Iris pigment epithelial cell (primary cell): ENCODE measurements at regions not wholly inside any gene's neighbourhood (a gene's known extent, or its start where the extent isn't known, plus 50 kb on each side); places are given as distances from the start of the nearest gene placed in this dataset.

Experiments
- DNase-seq: peaks from one replicate; pipeline ENCODE4 v3.0.0-alpha.2; 2011; ENCODE audit warnings: low read depth

DNA sequence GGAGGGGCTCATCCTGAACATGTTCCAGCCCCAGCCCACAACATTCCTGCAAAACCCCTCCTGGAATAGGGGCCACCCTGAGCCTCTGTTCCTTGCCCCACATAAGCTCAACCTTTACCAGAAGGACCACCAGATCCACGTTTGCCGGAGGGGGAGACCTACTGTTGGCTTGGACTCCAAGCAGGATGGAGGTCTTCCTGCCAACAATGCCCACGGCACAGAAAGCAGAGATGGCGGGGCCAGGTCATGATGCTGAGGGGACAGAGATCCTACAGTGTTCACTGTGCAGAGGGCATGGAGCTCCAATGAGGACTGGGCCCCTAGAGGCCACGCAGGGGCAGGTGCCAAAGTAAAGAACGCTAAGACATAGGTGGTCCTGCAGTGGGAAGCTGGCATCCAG, 98.5 kb upstream of the RAB6C start:
- DNase-seq = no peak

DNA sequence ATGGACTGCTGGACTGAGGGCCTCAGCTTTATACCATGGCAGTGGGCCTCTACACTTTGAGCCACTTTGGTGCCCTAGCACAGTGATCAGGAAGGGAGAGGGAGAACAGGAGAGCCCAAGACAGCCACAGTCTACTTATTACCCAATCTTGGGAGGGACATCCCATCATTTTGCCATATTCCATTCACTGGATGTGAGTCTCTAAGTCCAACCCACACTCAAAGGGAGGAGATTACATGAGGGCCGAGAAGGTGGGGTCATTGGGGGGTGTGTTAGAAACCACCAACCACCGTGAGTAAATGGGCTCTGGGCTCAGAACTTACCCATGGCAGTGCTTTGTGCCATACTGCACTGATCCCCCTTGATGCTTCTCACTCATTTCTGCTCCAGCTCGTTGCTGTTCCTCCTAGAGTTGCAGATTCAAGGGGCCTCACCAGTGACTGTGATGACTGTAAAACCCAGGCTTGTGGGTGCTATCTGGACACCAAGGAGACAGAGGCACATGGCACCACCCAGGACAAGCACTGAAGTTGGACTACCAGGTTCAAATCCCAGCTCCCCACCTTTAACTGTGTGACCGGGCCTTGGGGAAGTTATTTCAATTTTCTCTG, 97.6 kb upstream of the RAB6C start:
- DNase-seq = no peak

DNA sequence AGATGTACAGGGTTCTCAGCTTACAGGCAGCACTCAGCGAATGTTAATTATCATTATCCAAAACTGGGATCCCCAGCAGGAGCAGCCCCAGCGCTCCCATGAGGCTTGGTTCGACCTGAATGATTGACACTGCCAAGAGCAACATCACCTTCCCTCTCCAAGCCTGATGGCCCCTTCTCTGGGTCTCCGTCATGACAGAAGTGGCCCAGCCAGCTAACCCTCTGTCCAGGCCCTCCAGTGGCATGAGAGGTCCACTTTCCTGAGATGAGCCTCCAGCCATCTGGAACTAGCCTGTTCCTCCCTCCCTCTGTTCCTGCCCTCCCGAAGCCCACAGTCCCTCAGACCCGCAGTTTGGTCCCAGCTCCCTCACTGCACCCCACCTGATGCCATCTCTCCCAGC, 97.0 kb upstream of the RAB6C start:
- DNase-seq = no peak

DNA sequence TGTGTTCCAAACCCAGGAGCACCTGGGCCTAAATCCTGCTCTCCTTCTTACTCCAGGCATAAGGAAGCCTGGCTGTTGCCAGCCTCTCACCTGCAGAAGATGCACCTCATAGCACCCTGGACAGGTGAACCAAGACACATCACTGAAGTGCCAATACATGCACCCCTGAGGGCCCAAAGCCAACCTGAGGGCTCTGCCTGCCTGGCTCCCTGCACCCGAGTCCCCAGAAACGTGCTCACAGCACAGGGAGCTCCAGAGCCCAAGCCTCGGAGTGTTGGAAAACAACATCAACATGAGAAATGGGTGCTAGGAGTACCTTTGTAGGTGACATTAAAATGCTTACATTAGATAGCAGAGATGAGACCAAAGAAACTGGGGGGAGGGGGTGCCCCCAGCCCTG, 96.3 kb upstream of the RAB6C start:
- DNase-seq = no peak

DNA sequence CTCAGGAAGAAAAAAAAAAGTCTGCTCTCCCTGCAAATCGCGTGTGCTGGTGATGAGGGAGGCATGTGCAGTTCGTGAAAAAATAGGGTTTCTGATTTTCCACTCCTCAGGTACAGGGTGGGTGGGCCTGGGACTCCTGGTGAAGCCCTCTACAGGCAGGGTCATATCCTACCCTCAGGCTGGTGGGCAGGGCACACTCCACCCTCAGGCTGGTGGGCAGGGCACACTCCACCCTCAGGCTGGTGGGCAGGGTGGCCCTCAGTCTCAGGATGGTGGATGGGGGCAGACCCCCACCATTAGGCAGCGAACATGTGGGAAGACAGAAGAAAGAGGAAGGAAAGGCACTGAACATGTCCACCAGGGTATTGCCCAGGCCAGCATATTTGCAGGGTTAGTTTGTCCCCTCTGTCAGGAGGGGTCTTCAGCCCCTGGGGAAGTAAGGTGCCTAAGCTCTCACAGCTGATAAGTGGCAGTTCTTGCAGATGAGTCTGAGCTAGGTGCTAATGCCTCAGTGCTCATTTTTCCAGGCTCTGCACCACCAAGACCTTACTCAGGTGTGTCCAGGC, 95.2 kb upstream of the RAB6C start:
- no peak for DNase-seq

DNA sequence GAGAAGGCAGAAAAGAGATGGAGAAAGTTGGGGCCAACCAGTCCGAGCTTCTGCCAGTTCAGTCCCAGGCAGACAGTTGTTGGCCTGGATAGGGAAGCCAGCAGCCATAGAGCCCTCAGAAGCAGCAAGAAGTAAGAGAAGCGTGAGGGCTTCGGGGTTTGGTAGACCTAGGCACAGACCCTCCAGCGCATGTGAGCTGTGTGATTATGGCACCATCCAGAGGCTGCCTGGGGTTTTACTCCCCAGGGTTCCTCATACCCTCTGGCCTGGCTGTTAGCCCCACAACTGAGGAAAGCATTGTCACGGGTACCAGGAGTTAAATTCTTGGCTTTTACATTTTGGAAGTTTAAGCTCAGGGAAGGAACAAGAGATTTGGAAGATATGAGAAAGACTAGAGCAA, 93.7 kb upstream of the RAB6C start:
- DNase-seq = no peak

DNA sequence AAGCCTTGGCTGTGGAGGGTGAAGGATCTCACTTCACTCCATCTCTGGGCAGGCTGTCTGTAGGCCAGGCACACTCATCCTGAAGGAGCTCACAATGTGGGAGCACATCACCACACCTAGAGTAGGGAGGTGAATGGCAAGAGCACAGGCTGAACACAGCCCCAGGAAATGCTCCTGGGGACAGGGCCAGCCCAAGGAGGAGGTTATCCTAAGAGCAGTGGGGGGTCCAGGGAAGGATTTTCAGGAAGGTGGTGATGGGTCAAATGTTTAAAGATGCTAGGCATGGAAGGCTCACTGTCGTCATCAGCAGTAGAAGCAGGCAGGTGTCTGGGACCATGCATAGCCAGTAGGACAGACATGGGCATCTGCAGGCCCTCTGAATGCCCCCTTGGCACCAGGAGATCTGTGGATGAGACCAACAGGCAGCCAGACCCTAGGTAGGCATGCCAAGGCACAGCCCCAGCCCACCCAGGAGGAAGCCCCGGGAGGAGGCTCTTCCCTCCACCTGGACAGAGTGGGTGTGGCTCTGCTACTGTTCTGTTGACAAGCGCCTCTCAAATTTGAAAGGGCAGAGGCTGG, 91.7 kb upstream of the RAB6C start:
- no peak for DNase-seq

DNA sequence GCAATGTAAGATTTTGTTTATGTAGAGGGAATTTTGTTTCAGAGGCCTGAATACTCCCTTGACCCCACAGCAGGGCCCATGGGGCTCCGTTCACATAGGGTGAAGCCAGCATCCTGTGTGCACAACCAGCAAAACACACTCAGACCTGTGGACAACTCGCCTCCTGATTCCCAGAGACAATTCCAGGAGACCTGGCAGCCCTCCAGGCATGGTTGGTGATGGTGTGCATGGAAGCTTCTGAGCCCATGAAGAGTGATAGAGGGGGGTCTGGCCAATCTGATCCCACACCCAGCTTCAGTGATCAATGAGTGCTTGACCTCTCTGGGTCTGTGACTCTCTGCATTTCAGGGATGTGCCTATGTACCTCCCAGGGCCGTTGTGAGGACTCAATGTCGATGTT, 91.0 kb upstream of the RAB6C start:
- DNase-seq = no peak

DNA sequence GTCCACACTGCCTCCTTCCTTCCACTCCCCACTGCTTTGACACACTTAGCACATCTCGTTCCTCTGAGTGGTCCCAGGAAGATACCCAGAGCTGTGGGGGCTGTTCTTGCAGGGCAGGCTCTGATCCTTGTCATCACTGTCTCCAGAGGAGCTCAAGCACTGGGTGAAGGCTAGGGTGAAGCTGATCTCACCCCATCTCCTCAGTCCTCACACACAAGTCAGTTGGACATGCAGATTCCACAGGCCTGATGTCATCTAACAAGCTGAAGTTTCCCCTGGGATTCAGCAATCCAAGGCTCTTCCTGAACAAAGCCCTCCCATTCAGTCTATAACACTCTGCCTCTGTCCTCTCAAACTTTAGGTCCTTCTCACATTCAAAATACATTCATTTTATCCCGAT, 90.6 kb upstream of the RAB6C start:
- DNase-seq = peak; percentile 5

DNA sequence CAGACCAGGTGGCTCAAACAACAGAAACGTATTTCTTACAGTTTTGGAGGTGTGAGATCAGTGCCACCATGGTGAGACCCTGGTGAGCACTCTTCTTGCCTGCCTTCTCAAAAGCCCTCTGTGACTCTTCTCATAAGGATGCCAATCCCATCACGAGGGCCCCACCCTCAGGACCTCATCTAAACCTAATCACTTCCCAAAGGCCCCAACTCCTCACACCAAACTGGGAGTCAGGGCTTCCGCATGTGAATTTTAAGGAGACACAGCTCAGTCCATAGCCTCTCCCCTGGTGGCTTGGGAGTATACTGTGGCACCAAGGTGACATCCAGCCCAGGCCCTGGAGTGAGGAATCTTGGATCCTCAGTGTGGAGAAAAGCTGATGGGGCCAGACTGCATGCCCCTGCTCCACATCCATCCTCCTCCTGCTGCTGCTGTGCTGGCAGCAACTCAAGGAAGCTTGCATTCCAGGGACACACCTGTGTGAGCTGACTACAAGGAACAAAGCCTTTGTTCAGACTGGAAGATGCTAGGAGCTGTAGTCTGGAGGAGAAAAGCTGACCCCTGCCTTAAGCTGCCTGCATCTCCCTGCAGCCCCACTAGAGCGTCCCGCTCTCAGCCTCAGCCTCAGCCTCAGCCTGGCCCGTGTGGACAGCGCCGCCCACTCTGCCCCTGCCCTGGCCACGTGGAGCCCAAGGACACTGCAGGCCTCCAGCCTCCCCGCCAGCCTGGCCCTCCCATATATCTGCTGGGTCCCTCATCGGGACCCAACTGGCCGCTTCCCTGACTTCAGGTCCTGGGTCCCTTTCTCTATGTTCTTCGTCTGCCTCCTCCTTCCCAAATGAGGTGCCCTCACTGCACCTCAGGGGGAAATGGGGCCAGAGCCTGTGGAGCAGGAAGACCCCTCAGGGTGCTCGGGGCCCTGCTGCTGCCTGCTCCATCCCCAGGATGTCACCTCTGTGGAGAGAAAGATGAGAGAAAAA, 87.8 kb upstream of the RAB6C start:
- DNase-seq = no peak

DNA sequence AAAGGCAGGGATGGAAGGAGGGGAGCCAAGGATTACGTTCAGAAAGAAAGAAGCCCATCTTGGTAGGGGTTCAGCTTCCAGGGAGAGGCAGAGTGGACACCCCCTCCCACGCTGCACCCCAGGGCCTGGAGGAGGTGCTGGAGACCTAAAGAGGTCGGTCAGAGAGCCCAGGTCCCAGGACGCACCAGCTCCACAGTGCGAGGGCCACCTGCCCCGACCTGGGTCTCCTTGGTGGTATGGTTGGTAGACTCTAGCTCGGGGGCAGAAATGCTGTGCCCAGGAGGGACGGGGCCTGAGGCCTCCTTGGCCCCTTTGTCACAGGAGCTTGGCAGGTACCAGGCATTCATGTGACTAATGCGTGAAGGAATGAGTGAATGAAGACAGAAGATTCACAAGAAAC, 87.1 kb upstream of the RAB6C start:
- DNase-seq = no peak

DNA sequence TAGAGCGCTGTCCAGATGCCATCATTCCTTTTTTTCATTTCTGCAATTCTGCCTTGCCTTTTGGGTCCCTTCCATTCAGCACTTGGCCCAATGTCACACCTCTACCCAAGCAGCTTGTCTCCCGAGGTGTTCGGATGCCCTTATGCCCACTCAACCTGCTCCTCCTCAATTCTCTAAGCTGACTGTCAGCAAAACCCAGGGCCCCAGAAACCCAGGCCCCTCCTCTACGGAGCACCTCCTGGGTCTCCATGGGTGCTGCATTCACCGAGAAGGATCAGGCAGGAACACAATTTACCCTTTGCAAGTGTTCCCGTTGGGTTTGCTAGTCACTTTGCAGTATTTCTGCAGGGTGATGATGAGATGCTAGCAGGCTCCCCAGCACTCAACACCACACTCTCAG, 86.7 kb upstream of the RAB6C start:
- no peak for DNase-seq

DNA sequence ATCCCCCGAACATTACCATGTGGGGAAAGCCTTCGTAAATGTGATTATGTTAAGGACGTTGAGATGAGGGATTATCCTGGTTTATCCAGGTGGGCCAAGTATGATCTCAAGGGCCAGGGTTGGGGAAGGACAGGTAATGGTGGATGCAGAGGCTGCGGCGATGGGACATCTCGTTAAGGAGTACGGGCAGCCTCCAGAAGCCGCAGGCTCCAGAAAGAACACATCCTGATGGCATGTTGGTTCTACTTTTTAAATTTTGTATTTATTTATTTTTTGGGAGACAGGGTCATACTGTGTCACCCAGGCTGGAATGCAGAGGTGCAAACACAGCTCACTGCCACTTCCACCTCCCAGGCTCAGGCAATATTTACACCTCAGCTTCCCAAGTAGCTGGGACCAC, 86.2 kb upstream of the RAB6C start:
- no peak for DNase-seq

DNA sequence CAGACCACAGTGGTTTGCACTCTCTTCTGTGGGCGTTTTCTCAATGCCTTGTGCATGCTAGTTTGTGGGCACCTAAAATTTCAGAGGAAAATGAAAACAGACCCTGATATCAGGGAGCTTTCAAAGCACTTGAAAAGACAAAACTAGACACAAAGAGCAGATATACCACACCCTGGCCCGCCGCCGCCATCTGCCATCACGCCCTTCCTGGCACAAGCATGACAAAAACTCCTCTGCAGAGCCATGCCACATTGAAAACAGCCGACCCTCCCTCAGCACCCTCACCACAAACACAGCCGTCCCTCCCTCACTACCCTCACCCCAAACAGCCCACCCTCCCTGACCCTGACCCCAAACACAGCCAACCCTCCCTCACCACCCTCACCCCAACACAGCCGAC, 84.8 kb upstream of the RAB6C start:
- no peak for DNase-seq

DNA sequence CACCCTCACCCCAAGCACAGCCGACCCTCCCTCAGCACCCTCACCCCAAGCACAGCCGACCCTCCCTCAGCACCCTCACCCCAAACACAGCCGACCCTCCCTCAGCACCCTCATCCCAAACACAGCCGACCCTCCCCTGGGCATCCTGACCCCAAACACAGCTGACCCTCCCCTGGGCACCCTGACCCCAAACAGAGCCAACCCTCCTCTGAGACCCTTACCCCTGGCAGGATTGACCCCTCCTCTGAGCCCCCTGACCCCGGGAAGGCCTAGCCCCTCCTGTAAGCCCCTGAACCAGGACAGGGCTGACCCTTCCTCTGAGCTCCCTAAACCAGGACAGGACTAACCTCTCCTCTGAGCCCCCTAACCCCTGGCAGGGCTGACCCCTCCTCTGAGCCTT, 84.4 kb upstream of the RAB6C start:
- no peak for DNase-seq

DNA sequence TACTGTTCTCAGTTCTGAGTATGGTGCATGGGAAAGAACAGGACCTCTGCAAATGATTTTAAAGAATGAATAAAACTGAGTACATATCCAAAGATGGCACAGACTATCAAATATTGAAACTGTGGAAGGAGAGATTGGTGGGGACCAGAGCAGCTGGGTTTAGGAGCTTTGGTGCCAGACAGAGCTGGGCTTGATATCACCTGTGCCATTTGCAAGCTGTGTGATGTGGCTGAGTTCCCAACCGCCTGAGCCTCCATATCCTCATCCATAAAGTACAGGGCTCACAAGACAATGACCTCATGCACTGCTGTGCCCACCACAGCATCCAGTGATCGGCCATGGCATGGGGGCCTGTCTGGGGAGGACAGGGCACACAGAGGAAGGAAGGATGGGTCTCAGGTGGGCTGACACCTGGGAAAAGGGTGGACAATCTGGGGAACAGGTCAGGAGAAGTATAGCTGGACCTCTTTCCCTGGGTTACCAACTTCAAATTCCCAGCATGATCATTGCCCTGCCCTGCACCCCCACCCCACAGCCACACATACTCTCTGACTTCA, 83.9 kb upstream of the RAB6C start:
- DNase-seq = no peak

DNA sequence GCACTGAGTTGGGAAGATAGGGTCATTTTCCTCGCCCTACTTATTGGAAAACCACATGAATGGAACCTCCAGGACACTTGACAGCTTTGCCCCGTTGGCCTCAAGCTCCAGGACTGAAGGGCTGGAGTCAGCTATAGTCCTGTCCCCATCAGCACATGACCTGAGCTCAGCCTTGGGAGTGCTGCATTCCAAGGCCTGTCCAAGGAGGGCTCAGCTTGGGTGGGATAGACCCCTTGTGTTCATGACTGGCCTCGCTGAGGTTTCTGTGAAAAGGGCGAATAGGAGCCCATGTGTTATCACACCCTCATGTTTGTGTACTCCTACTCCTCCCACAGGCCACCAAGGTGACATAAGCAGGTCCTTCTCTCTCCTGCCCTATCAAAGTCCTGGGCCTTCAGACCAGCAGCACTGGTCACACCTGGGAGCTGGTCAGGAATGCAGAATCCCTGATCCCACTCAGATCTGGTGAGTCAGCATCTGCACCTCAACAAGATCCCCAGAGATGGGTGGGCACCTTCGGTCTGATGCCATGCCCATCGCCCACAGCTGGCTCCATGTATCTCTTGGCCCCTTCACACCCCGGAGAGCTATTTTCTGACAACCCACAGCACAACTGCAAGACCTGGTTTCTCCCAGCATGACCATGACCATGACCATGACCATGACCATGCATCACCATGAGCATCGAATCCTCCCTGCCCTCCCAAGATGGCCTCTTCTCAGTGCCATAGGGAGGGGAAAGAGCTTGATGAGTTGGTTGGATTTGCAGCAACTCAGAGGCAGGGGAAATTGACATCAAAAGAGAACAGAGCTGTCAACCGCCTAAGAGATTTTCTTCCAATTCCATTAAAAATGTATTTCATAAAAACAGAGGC, 83.0 kb upstream of the RAB6C start:
- no peak for DNase-seq

DNA sequence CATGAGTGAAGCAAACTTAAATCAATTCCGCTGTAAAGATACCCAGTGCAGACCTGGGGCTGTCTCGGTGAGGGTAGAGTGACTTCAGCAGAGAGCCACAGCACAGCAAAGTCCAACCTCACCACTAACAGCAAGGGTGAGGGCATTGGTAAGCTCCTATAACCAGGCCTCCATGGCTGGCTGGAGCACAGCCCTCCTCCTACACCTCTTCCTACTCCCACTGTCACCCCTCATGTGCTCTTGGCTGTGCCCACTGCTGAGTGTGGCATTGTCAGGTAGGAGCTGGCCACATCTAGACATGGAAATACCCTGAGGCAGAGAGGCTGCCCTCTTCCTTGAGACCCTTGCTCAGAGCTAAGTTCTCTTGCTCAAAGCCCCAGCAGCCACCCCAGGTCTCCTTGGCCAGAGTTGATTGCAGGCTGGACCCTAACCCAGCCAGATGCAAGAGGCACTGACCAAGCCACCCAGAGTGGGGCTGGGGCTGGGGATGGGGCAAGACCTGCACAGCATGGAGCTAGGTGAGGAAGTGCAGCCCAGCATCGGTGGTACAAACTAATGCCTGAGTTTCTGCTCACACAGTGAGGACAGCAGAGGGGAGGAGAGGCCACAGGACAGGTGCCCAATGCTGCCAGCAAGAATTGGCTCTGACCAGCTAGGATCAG, 77.6 kb upstream of the RAB6C start:
- no peak for DNase-seq

DNA sequence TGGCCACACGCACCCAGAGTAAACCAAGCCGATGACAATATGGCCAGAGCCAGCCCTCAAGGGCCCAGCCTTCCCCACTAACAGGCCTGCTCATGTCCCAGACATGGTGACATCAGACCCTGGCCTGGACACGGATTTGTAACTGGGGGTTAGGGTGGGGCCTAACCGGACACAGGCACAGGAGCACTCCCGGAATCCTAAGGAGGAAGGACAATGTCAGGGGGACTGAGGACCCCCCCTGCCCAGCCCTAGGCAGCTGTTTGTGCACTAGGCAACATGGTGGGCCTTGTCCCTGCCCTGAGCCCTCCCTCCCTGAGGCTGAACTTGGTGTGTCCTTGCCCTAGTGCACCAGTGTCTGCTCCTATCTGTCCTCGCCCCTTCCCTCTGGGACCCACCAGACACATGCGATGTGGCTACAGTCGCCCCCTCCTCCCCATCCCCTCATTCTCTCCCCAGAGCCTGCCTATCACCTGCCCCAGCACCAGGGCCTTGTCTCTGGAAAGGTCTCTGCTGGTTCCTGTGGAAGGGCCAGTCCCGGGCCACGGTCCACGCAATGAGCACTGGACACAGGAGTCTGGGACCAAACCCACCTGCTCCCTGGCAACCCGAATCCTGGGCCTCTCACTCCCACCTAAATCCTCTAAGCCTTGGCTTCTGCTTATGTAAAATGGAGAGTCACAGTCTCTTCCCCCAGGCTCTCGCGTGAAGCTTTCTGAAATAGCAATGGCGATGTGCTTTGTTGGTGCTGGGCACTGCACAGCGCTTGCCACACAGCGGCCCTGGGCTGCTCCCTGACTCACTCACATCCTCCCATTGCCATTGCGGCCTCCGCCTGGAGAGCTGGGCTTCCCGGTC, 76.5 kb upstream of the RAB6C start:
- no peak for DNase-seq
